OCI-M1 (cell line): ENCODE measurements at regions not wholly inside any gene's neighbourhood (a gene's known extent, or its start where the extent isn't known, plus 50 kb on each side); places are given as distances from the start of the nearest gene placed in this dataset.

ENCODE experiments used
- DNase-seq: peaks from one replicate; lab custom pipeline; 2025; lab: John Stamatoyannopoulos, UW

GRCh38 chr9:17970277-17970676, 391.4 kb downstream of the SH3GL2 start:
- DNase-seq = no peak

- DNase-seq = no peak
Measured at GRCh38 chr9:17978773-17979172, 399.9 kb downstream of the SH3GL2 start.

GRCh38 chr9:17986595-17986994, 407.7 kb downstream of the SH3GL2 start:
- no peak for DNase-seq

- no peak for DNase-seq
Measured at GRCh38 chr9:17987189-17987588, 408.3 kb downstream of the SH3GL2 start.

GRCh38 chr9:17988489-17988888, 409.6 kb downstream of the SH3GL2 start:
- DNase-seq = no peak

GRCh38 chr9:17990602-17991001, 411.7 kb downstream of the SH3GL2 start:
- no peak for DNase-seq

GRCh38 chr9:17993024-17993423, 414.2 kb downstream of the SH3GL2 start:
- no peak for DNase-seq

GRCh38 chr9:17994695-17995425, 416.0 kb downstream of the SH3GL2 start:
- no peak for DNase-seq

- no peak for DNase-seq
Measured at GRCh38 chr9:17996728-17997127, 417.9 kb downstream of the SH3GL2 start.

- DNase-seq = no peak
Measured at GRCh38 chr9:18002718-18003438, 424.0 kb downstream of the SH3GL2 start.

- DNase-seq = no peak
Measured at GRCh38 chr9:18006591-18006990, 427.7 kb downstream of the SH3GL2 start.

GRCh38 chr9:18007621-18008020, 428.8 kb downstream of the SH3GL2 start:
- DNase-seq = no peak

- DNase-seq = no peak
Measured at GRCh38 chr9:18009902-18010301, 431.0 kb downstream of the SH3GL2 start.

GRCh38 chr9:18010492-18010891, 431.6 kb downstream of the SH3GL2 start:
- no peak for DNase-seq

GRCh38 chr9:18012170-18012569, 433.3 kb downstream of the SH3GL2 start:
- DNase-seq = no peak

- no peak for DNase-seq
Measured at GRCh38 chr9:18014556-18014955, 435.7 kb downstream of the SH3GL2 start.

- DNase-seq = no peak
Measured at GRCh38 chr9:18015116-18015515, 436.2 kb downstream of the SH3GL2 start.

- DNase-seq = no peak
Measured at GRCh38 chr9:18017136-18017535, 438.3 kb downstream of the SH3GL2 start.

GRCh38 chr9:18018221-18018620, 439.4 kb downstream of the SH3GL2 start:
- no peak for DNase-seq

- DNase-seq = no peak
Measured at GRCh38 chr9:18018661-18019060, 439.8 kb downstream of the SH3GL2 start.

- no peak for DNase-seq
Measured at GRCh38 chr9:18020121-18020745, 441.4 kb downstream of the SH3GL2 start.

- no peak for DNase-seq
Measured at GRCh38 chr9:18022642-18023041, 443.8 kb downstream of the SH3GL2 start.

GRCh38 chr9:18023332-18023731, 444.5 kb downstream of the SH3GL2 start:
- DNase-seq = no peak
